GM12892 (cell line): ENCODE measurements at regions not wholly inside any gene's neighbourhood (a gene's known extent, or its start where the extent isn't known, plus 50 kb on each side); places are given as distances from the start of the nearest gene placed in this dataset.

Experiments
- POLR2A ChIP-seq: IDR thresholded peaks from 2 replicates; pipeline ENCODE4 v1.6.1; 2011; ENCODE audit warnings: low read depth, low read length, control low read depth
- TAF1 ChIP-seq: IDR thresholded peaks from 2 replicates; pipeline ENCODE4 v1.6.1; 2011; ENCODE audit warnings: low read depth, mild to moderate bottlenecking, control low read depth, low read length, borderline replicate concordance

- TF ChIP-seq POLR2A (no peak), TAF1 (no peak)
Measured at GRCh38 chr14:43207189-43207588, 1299.9 kb downstream of the FSCB start.
